ENCODE measurements at regions not wholly inside any gene's neighbourhood (a gene's known extent, or its start where the extent isn't known, plus 50 kb on each side); places are given as distances from the start of the nearest gene placed in this dataset.

GRCh38 chr10:125325326-125325725, 165.0 kb upstream of the CTBP2 start:
- TF ChIP-seq POLR2AphosphoS5 (IDR thresholded peaks at IDR 0.05; ENCODE audit: low read depth, low read length): no peak
- no peak for TF ChIP-seq GABPA (IDR thresholded peaks at IDR 0.05; ENCODE audit: low read depth)
- no peak for TF ChIP-seq MXI1 (IDR thresholded peaks at IDR 0.05; ENCODE audit: low read depth, low read length)
- no peak for TF ChIP-seq CTCF (IDR thresholded peaks at IDR 0.05)
- TF ChIP-seq MAX (IDR thresholded peaks at IDR 0.05; ENCODE audit: low read depth): no peak
- TF ChIP-seq MEF2A (IDR thresholded peaks at IDR 0.05; ENCODE audit: borderline replicate concordance, low read depth): no peak
- no peak for TF ChIP-seq GATA2 (CRISPR knock-in tag; IDR thresholded peaks at IDR 0.05)
- TF ChIP-seq TAF1 (IDR thresholded peaks at IDR 0.05; ENCODE audit: borderline replicate concordance, low read depth, low read length): no peak
- no peak for TF ChIP-seq RAD21 (IDR thresholded peaks at IDR 0.05; ENCODE audit: low read length)
- TF ChIP-seq JUND (IDR thresholded peaks at IDR 0.05): no peak
- TF ChIP-seq YY1 (IDR thresholded peaks at IDR 0.05; ENCODE audit: low read depth): no peak
- no peak for TF ChIP-seq REST (IDR thresholded peaks at IDR 0.05; ENCODE audit: low read depth, low read length)
- TF ChIP-seq FOXM1 (IDR thresholded peaks at IDR 0.05; ENCODE audit: low read depth): no peak

All from SK-N-SH (cell line).